ENCODE measurements at regions not wholly inside any gene's neighbourhood (a gene's known extent, or its start where the extent isn't known, plus 50 kb on each side); places are given as distances from the start of the nearest gene placed in this dataset.

GRCh38 chr7:91579837-91580236 lies 300.7 kb downstream of the MTERF1 start:
- TF ChIP-seq POLR2A (IDR thresholded peaks at IDR 0.05) = no peak
- TF ChIP-seq, protein P1, sequence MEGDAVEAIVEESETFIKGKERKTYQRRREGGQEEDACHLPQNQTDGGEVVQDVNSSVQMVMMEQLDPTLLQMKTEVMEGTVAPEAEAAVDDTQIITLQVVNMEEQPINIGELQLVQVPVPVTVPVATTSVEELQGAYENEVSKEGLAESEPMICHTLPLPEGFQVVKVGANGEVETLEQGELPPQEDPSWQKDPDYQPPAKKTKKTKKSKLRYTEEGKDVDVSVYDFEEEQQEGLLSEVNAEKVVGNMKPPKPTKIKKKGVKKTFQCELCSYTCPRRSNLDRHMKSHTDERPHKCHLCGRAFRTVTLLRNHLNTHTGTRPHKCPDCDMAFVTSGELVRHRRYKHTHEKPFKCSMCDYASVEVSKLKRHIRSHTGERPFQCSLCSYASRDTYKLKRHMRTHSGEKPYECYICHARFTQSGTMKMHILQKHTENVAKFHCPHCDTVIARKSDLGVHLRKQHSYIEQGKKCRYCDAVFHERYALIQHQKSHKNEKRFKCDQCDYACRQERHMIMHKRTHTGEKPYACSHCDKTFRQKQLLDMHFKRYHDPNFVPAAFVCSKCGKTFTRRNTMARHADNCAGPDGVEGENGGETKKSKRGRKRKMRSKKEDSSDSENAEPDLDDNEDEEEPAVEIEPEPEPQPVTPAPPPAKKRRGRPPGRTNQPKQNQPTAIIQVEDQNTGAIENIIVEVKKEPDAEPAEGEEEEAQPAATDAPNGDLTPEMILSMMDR (IDR thresholded peaks at IDR 0.05) = no peak
